Prostate gland (tissue), 2 donors: ENCODE measurements at regions not wholly inside any gene's neighbourhood (a gene's known extent, or its start where the extent isn't known, plus 50 kb on each side); places are given as distances from the start of the nearest gene placed in this dataset.

Experiments
- CTCF ChIP-seq, 4 experiments: fragments of 200-600 bp in 2 of 4; fragments of 450-650 bp in 2 of 4; sonication (generic) in 2 of 4; IDR thresholded peaks; 1 replicate in 3 of 4; 2 replicates in 1 of 4; pipeline ENCODE4 v1.5.1; 2016 to 2019; ENCODE audit warnings: antibody characterized with exemption in 4 of 4, mild to moderate bottlenecking in 2 of 4, moderate library complexity in 2 of 4
- POLR2A ChIP-seq: fragments of 450-650 bp; IDR thresholded peaks from one replicate; pipeline ENCODE4 v1.6.1; 2016; ENCODE audit warnings: antibody characterized with exemption, mild to moderate bottlenecking
- POLR2AphosphoS5 ChIP-seq: sonication (generic); formaldehyde crosslinking; IDR thresholded peaks from one replicate; pipeline ENCODE4 v1.6.1; 2017; ENCODE audit warnings: antibody characterized with exemption

DNA sequence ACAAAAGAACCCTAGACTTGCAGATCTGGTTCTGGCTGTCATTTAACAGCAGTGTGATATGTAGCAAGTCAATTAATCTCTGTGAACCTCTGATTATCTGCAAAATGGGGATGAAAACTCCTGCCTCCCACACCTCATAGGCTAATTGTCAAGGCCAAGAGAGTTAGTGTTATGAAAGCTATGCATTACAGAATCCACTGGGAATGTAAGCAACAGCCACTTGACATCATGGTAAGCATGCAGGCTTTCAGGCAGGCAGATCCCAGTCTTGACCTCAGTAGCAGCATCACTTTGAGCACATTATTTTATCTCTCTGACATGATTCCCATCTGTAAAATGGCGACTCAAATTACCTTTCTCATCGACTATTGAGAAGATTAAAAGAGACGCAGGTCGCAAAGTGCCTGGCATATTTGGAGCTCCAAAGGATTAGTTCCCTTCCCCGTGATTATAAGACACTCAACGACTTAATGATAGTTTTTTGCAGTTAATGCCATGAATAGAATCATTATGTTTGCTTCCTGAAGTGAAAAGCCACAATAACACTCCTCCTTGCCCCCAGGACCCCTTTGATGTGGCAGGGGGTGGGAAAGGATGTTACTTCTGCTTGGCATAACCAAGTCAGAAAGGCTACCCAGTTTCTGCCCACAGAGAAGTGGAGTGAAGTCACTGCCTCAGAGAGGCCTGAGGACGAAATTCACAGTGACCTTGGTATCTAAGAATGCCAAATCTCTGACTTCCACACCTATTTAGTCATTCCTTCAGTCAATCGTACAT lies 273.0 kb upstream of the NFIA start:
- TF ChIP-seq CTCF (IDR thresholded peaks at IDR 0.05) (no peak), POLR2A (no peak), POLR2AphosphoS5 (no peak)
